IMR-90 (cell line): ENCODE measurements at regions not wholly inside any gene's neighbourhood (a gene's known extent, or its start where the extent isn't known, plus 50 kb on each side); places are given as distances from the start of the nearest gene placed in this dataset.

Experiments
- BHLHE40 ChIP-seq: fragments of 150-350 bp; IDR thresholded peaks from 2 replicates; pipeline ENCODE4 v1.6.1; 2016; ENCODE audit warnings: mild to moderate bottlenecking, low read depth, low read length
- MAFK ChIP-seq: IDR thresholded peaks from 2 replicates; pipeline ENCODE4 v1.6.1; 2012; ENCODE audit warnings: low read depth, low read length, improper control_type of control experiment
- MXI1 ChIP-seq: IDR thresholded peaks from 2 replicates; pipeline ENCODE4 v1.6.1; 2012; ENCODE audit warnings: low read depth, mild to moderate bottlenecking, low read length, moderate library complexity, borderline replicate concordance
- RCOR1 ChIP-seq: IDR thresholded peaks from 2 replicates; pipeline ENCODE4 v1.6.1; 2012; ENCODE audit warnings: mild to moderate bottlenecking, low read length, improper control_type of control experiment; ENCODE audit not compliant: insufficient replicate concordance
- TF ChIP-seq, protein P1 (sequence below): conservative IDR thresholded peaks from 2 replicates; pipeline ENCODE4 v1.5.1; 2012; ENCODE audit warnings: mild to moderate bottlenecking, low read depth, low read length, improper control_type of control experiment

DNA sequence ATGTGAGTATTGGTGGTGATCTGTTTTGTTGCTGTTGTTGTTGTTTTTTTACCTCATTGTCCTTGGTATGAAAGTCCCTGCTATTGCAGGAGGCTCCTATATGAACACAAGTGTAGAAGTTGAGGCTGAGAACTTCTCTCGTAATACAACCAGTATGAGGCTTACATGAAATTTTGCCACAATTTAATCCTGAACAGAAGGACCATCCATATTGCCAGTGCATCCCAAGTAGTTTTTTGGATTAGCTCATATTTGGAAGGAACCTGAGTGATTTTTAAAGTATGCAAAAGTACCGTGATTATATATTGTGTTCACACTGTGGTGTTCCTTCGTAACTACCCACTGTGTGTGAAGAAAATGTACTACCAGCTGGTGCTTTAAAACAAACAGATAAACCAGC lies 2095.5 kb upstream of the WWC1 start:
- TF ChIP-seq MXI1 (no peak), MAFK (no peak), RCOR1 (no peak), BHLHE40 (no peak)
- TF ChIP-seq, protein P1, sequence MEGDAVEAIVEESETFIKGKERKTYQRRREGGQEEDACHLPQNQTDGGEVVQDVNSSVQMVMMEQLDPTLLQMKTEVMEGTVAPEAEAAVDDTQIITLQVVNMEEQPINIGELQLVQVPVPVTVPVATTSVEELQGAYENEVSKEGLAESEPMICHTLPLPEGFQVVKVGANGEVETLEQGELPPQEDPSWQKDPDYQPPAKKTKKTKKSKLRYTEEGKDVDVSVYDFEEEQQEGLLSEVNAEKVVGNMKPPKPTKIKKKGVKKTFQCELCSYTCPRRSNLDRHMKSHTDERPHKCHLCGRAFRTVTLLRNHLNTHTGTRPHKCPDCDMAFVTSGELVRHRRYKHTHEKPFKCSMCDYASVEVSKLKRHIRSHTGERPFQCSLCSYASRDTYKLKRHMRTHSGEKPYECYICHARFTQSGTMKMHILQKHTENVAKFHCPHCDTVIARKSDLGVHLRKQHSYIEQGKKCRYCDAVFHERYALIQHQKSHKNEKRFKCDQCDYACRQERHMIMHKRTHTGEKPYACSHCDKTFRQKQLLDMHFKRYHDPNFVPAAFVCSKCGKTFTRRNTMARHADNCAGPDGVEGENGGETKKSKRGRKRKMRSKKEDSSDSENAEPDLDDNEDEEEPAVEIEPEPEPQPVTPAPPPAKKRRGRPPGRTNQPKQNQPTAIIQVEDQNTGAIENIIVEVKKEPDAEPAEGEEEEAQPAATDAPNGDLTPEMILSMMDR = no peak
